Psoas muscle (tissue), 7 donors: ENCODE measurements at regions not wholly inside any gene's neighbourhood (a gene's known extent, or its start where the extent isn't known, plus 50 kb on each side); places are given as distances from the start of the nearest gene placed in this dataset.
"Not testable (repeated sequence)": the region's sequence is repeated elsewhere in the genome, so short reads cannot be mapped to it uniquely, and the experiment has no call there.

Experiments used
- ATAC-seq, 4 donors: fragments of 200-7000 bp; cut with Tn5 transposase; one replicate each; pipeline ENCODE4 v1.9.1; 2020; ENCODE audit warnings: moderate library complexity in 3 of 4, mild to moderate bottlenecking in 2 of 4
- DNase-seq, 2 donors: peaks; one replicate each; pipeline ENCODE4 v3.0.0-alpha.2; 2020
- H3K27ac ChIP-seq: fragments of 200-600 bp; one replicate; pipeline ENCODE4 v1.8.0; 2022
- H3K27me3 ChIP-seq, 3 donors: fragments of 200-600 bp in 1 of 3; one replicate each; pipeline versions ENCODE4 v1.6.1 to v1.8.0; 2013 to 2022; ENCODE audit warnings: low read length in 2 of 3, mild to moderate bottlenecking in 2 of 3, moderate library complexity in 1 of 3; ENCODE audit not compliant: insufficient read depth in 3 of 3
- H3K36me3 ChIP-seq, 2 donors: fragments of 200-600 bp in 1 of 2; one replicate each; pipeline versions ENCODE4 v1.6.1 to v1.8.0; 2013 to 2022; ENCODE audit warnings: low read depth in 1 of 2, mild to moderate bottlenecking in 1 of 2, moderate library complexity in 1 of 2; ENCODE audit not compliant: insufficient read depth in 1 of 2
- H3K4me1 ChIP-seq: fragments of 200-600 bp; one replicate; pipeline ENCODE4 v1.8.0; 2022
- H3K4me3 ChIP-seq: fragments of 200-600 bp; one replicate; pipeline ENCODE4 v1.8.0; 2022; ENCODE audit warnings: mild to moderate bottlenecking
- H3K9me3 ChIP-seq: fragments of 200-600 bp; one replicate; pipeline ENCODE4 v1.8.0; 2022
- CTCF ChIP-seq: fragments of 200-600 bp; IDR thresholded peaks from one replicate; pipeline ENCODE4 v1.8.0; 2022; ENCODE audit warnings: antibody characterized with exemption
- WGBS, 3 donors: extraction: QIAGEN DNeasy Blood & Tissue Kit; methylation state at CpG; one replicate each; pipeline versions ENCODE4 v1.1.6 to v1.1.7; 2013; 5-methylcytosine and 5-hydroxymethylcytosine counted together
- intact Hi-C, 2 donors: fragments of 100-400 bp; cut with DNase I; formaldehyde crosslinking; loops; one replicate each; pipeline versions ENCODE4 v1.11.0 to v1.14.2; 2022
- donor health status: healthy with polysubstance abuse.
- donor health status: DM: no; HTN: no; CAD: no; lungs with moderate emphysema.
- donor health status: Bipolar disorder and iron deficiency.
- donor health status: healthy.
- donor health status: DM: yes; HTN: yes; CAD: no.
- donor health status: DM: no; HTN: no; CAD: no.
- donor health status: DM: yes; HTN: yes; CAD: no.

GRCh38 chr16:29308644-29309546, 97.6 kb downstream of the NPIPB11 start:
- DNase-seq (no peak), ATAC-seq (no peak)
- Histone ChIP-seq H3K4me1 (no peaks in the 10 kb centered on the region), H3K27me3 (no peaks in the 10 kb centered on the region), H3K4me3 (no peak overlapping the region), H3K27ac (no peak overlapping the region), H3K9me3 (no peaks in the 10 kb centered on the region), H3K36me3 (no peaks in the 10 kb centered on the region)
- intact Hi-C loops = no loop called here
- TF ChIP-seq CTCF = no peak
- WGBS, 3 donors = 93 to 97% (median 95%) methylated on average over 19 to 20 of the region's 20 CpGs

GRCh38 chr16:29307598-29308507, 98.7 kb downstream of the NPIPB11 start:
- H3K36me3 ChIP-seq = no peaks in the 10 kb centered on the region
- TF ChIP-seq CTCF = no peak
- ATAC-seq (no peak), DNase-seq (no peak)
- H3K27ac ChIP-seq = no peak overlapping the region
- H3K4me3 ChIP-seq = no peak overlapping the region
- H3K4me1 ChIP-seq = no peaks in the 10 kb centered on the region
- no peaks in the 10 kb centered on the region for H3K9me3 ChIP-seq
- H3K27me3 ChIP-seq = no peaks in the 10 kb centered on the region
- intact Hi-C loops = no loop called here
- WGBS, 3 donors = 92 to 95% (median 92%) methylated on average over 19 of the region's 19 CpGs

GRCh38 chr16:29306943-29307597, 99.4 kb downstream of the NPIPB11 start:
- H3K27me3 ChIP-seq = no peaks in the 10 kb centered on the region
- H3K9me3 ChIP-seq = no peaks in the 10 kb centered on the region
- no peak for TF ChIP-seq CTCF
- DNase-seq (no peak), ATAC-seq (no peak)
- no peaks in the 10 kb centered on the region for H3K36me3 ChIP-seq
- no peaks in the 10 kb centered on the region for H3K4me1 ChIP-seq
- H3K4me3 ChIP-seq = no peak overlapping the region
- no peak overlapping the region for H3K27ac ChIP-seq
- intact Hi-C loops = no loop called here
- WGBS, 3 donors = 81 to 88% (median 86%) methylated on average over 10 of the region's 10 CpGs

GRCh38 chr16:29306201-29306600, 100.3 kb downstream of the NPIPB11 start:
- Histone ChIP-seq H3K27me3 (no peaks in the 10 kb centered on the region), H3K9me3 (no peaks in the 10 kb centered on the region), H3K4me1 (no peaks in the 10 kb centered on the region), H3K27ac (no peak overlapping the region), H3K36me3 (no peaks in the 10 kb centered on the region), H3K4me3 (no peak overlapping the region)
- intact Hi-C loops = no loop called here
- 92 to 96% (median 94%) methylated on average over 14 of the region's 14 CpGs for WGBS, 3 donors
- DNase-seq (no peak), ATAC-seq (no peak)
- no peak for TF ChIP-seq CTCF

GRCh38 chr16:29305018-29305417, 101.5 kb downstream of the NPIPB11 start:
- WGBS, 3 donors = 95 to 96% (median 96%) methylated on average over 11 of the region's 11 CpGs
- H3K4me1 ChIP-seq, H3K36me3 ChIP-seq, H3K9me3 ChIP-seq, H3K4me3 ChIP-seq, intact Hi-C loops, H3K27ac ChIP-seq, ATAC-seq, DNase-seq, H3K27me3 ChIP-seq: not testable (repeated sequence)
